Neural cell (in vitro differentiated cells): ENCODE measurements at regions not wholly inside any gene's neighbourhood (a gene's known extent, or its start where the extent isn't known, plus 50 kb on each side); places are given as distances from the start of the nearest gene placed in this dataset.

ENCODE experiments used
- H2AFZ ChIP-seq: fragments of 200-600, 300-800 bp; sonication (generic), shearing (Covaris generic); 2 replicates; pipeline ENCODE4 v1.6.0; 2014; ENCODE audit warnings: low read depth, mild to moderate bottlenecking, antibody characterized with exemption, low read length, moderate library complexity
- H3F3A ChIP-seq: fragments of 200-600 bp; shearing (Covaris generic); 2 replicates; pipeline ENCODE4 v1.6.1; 2016; ENCODE audit warnings: mild to moderate bottlenecking, moderate library complexity, mixed read lengths, antibody characterized with exemption, low read length; ENCODE audit not compliant: insufficient read depth, poor library complexity, severe bottlenecking
- H3K27ac ChIP-seq: fragments of 200-600, 300-800 bp; sonication (generic), shearing (Covaris generic); 2 replicates; pipeline ENCODE4 v1.5.1; 2014; ENCODE audit warnings: mild to moderate bottlenecking, low read length, moderate library complexity
- H3K27me3 ChIP-seq: fragments of 300-800, 200-600 bp; sonication (generic), shearing (Covaris generic); 2 replicates; pipeline ENCODE4 v1.6.0; 2014; ENCODE audit warnings: mild to moderate bottlenecking, low read depth, low read length, moderate library complexity; ENCODE audit not compliant: insufficient read depth
- H3K36me3 ChIP-seq: fragments of 300-800, 200-600 bp; sonication (generic), shearing (Covaris generic); 2 replicates; pipeline ENCODE4 v1.5.1; 2014; ENCODE audit warnings: mild to moderate bottlenecking, antibody characterized with exemption, low read length, moderate library complexity; ENCODE audit not compliant: insufficient read depth
- H3K4me2 ChIP-seq: fragments of 300-800, 200-600 bp; sonication (generic), shearing (Covaris generic); 2 replicates; pipeline ENCODE4 v1.6.0; 2014; ENCODE audit warnings: mild to moderate bottlenecking, low read length
- H3K4me3 ChIP-seq: fragments of 300-800, 200-600 bp; sonication (generic), shearing (Covaris generic); 2 replicates; pipeline ENCODE4 v1.5.1; 2014; ENCODE audit warnings: mild to moderate bottlenecking, low read length, moderate library complexity
- H3K79me2 ChIP-seq: fragments of 200-600 bp; shearing (Covaris generic); replicated peaks from 2 replicates; pipeline ENCODE4 v1.6.0; 2014; ENCODE audit warnings: mild to moderate bottlenecking, low read length, moderate library complexity; ENCODE audit not compliant: insufficient read depth
- H3K9ac ChIP-seq: fragments of 300-800, 200-600 bp; sonication (generic), shearing (Covaris generic); 2 replicates; pipeline ENCODE4 v1.6.1; 2016; ENCODE audit warnings: mild to moderate bottlenecking, low read length, mixed read lengths
- H3K9me2 ChIP-seq: fragments of 200-600 bp; shearing (Covaris generic); 2 replicates; pipeline ENCODE4 v1.6.1; 2016; ENCODE audit warnings: mild to moderate bottlenecking, low read length, mixed read lengths; ENCODE audit not compliant: insufficient read depth
- H3K9me3 ChIP-seq: fragments of 200-600, 300-800 bp; sonication (generic), shearing (Covaris generic); 2 replicates; pipeline ENCODE4 v1.6.1; 2016; ENCODE audit warnings: mild to moderate bottlenecking, mixed run types, low read length, moderate library complexity, mixed read lengths
- H4K20me1 ChIP-seq: fragments of 200-600 bp; shearing (Covaris generic); 2 replicates; pipeline ENCODE4 v1.6.1; 2016; ENCODE audit warnings: mild to moderate bottlenecking, mixed run types; ENCODE audit not compliant: insufficient read depth
- CTCF ChIP-seq: fragments of 450-650 bp; IDR thresholded peaks from 2 replicates; pipeline ENCODE4 v1.5.1; 2014; ENCODE audit warnings: antibody characterized with exemption, mild to moderate bottlenecking, moderate library complexity; ENCODE audit not compliant: poor library complexity, severe bottlenecking
- EP300 ChIP-seq: fragments of 450-650 bp; conservative IDR thresholded peaks from 2 replicates; pipeline ENCODE4 v1.6.1; 2014; ENCODE audit warnings: antibody characterized with exemption, mild to moderate bottlenecking, moderate library complexity; ENCODE audit not compliant: poor library complexity, severe bottlenecking
- EZH2 ChIP-seq: fragments of 200-600, 300-800 bp; shearing (Covaris generic), sonication (generic); IDR thresholded peaks from 2 replicates; pipeline ENCODE4 v1.6.1; 2014; ENCODE audit warnings: antibody characterized with exemption, low read length, borderline replicate concordance, mild to moderate bottlenecking; ENCODE audit not compliant: insufficient read depth, poor library complexity, severe bottlenecking
- MXI1 ChIP-seq: fragments of 450-650 bp; conservative IDR thresholded peaks from 2 replicates; pipeline ENCODE4 v1.6.1; 2014; ENCODE audit warnings: antibody characterized with exemption, mild to moderate bottlenecking; ENCODE audit not compliant: poor library complexity, severe bottlenecking
- POLR2AphosphoS5 ChIP-seq: IDR thresholded peaks from 2 replicates; pipeline ENCODE4 v1.6.1; 2012
- RAD21 ChIP-seq: fragments of 450-650 bp; conservative IDR thresholded peaks from 2 replicates; pipeline ENCODE4 v1.6.1; 2014; ENCODE audit warnings: antibody characterized with exemption, mild to moderate bottlenecking, moderate library complexity
- REST ChIP-seq: IDR thresholded peaks from 2 replicates; pipeline ENCODE4 v1.6.1; 2012; ENCODE audit warnings: borderline replicate concordance
- SMC3 ChIP-seq: fragments of 450-650 bp; conservative IDR thresholded peaks from 2 replicates; pipeline ENCODE4 v1.6.1; 2014; ENCODE audit warnings: antibody characterized with exemption, mild to moderate bottlenecking, moderate library complexity; ENCODE audit not compliant: poor library complexity
- TAF1 ChIP-seq: IDR thresholded peaks from 2 replicates; pipeline ENCODE4 v1.6.1; 2012; ENCODE audit warnings: low read depth

GRCh38 chr16:80341263-80341662 lies 199.5 kb upstream of the DYNLRB2 start:
- no peaks in the 10 kb centered on the region for H3K9me3 ChIP-seq
- no peaks in the 10 kb centered on the region for H3K79me2 ChIP-seq
- TF ChIP-seq REST = no peak
- TF ChIP-seq POLR2AphosphoS5 = no peak
- no peak for TF ChIP-seq CTCF
- no peak for TF ChIP-seq EP300
- TF ChIP-seq RAD21 = no peak
- TF ChIP-seq MXI1 = no peak
- no peak for TF ChIP-seq EZH2
- TF ChIP-seq TAF1 = no peak
- TF ChIP-seq SMC3 = no peak
- no peaks in the 10 kb centered on the region for H3K9me2 ChIP-seq
- H3K27me3 ChIP-seq = no peaks in the 10 kb centered on the region
- no peak overlapping the region for H2AFZ ChIP-seq
- H4K20me1 ChIP-seq = no peaks in the 10 kb centered on the region
- no peak overlapping the region for H3K4me3 ChIP-seq
- H3K36me3 ChIP-seq = no peaks in the 10 kb centered on the region
- H3F3A ChIP-seq = no peaks in the 10 kb centered on the region
- H3K27ac ChIP-seq = no peak overlapping the region
- H3K9ac ChIP-seq = no peak overlapping the region
- no peak overlapping the region for H3K4me2 ChIP-seq

- TF ChIP-seq POLR2AphosphoS5 = no peak
- no peak for TF ChIP-seq MXI1
- no peak for TF ChIP-seq EZH2
- TF ChIP-seq CTCF = no peak
- no peak for TF ChIP-seq TAF1
- Histone ChIP-seq H3K27ac (no peak overlapping the region), H3F3A (no peaks in the 10 kb centered on the region), H3K36me3 (no peaks in the 10 kb centered on the region), H3K9me2 (peaks cover 4% of the 10 kb centered on the region), H3K79me2 (no peaks in the 10 kb centered on the region), H4K20me1 (no peaks in the 10 kb centered on the region), H3K27me3 (no peaks in the 10 kb centered on the region), H3K4me3 (no peak overlapping the region), H3K4me2 (no peak overlapping the region), H2AFZ (no peak overlapping the region), H3K9ac (no peak overlapping the region), H3K9me3 (no peaks in the 10 kb centered on the region)
These were observed 203.0 kb upstream of the DYNLRB2 start for GRCh38 chr16:80337786-80338185.
